ENCODE measurements at regions not wholly inside any gene's neighbourhood (a gene's known extent, or its start where the extent isn't known, plus 50 kb on each side); places are given as distances from the start of the nearest gene placed in this dataset.
"Not testable (repeated sequence)": the region's sequence is repeated elsewhere in the genome, so short reads cannot be mapped to it uniquely, and the experiment has no call there.

DNA sequence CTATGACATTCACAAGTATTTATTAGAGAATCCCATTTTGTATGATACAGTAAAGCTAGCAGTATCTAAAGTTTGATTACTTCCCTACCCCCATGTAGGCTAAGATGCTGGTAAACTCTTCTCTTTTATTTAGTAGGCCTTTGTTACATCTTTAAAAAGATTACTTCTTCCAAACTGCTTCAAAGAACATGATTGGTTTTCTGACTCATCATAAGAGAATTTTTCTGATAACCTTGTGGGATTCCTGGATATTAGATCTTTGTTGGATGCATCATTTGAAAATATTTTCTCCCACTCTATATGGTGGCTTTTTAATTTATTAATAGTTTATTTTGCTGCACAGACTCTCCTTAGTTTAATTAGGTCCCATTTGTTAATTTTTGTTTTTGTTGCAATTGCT, 898.3 kb upstream of the ADGRB3 start:
- no peak for ATAC-seq

DNA sequence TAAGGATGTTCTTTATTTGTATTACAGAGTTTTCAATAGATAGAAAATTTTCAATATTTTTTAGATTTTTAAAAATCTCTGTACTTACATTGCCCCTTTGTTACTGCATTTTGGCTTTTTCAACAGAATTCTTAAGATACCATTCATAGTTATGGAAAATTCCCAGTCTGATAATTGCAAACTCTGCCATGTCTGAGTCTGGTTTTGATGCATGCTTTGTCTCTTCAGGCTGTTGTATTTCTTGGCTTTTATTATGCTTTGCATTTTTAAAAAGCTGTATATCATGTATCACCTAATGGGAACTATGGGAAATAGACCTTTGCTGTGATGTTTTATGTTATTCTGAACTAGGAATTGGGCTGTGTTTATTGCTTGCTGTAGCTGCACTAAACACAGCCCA, 898.9 kb upstream of the ADGRB3 start:
- ATAC-seq, result no peak

DNA sequence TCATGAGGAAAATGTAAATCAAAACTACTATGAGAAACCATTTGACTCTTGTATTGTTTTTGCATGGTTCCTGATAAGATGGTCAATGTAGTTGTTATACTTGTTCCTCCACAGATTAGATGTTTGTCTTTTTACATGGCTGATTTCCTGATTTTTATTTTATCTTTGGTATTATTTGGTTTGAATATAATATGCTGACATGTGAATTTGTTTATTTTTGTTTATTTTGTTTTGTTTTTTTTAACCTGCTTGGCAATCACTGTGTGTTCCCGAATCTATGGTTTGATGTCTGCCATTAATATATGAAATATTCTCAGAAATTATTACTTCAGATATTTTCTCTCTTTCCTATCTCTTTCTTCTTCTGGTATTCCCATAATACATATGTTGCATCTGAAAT, 899.5 kb upstream of the ADGRB3 start:
- no peak for ATAC-seq

DNA sequence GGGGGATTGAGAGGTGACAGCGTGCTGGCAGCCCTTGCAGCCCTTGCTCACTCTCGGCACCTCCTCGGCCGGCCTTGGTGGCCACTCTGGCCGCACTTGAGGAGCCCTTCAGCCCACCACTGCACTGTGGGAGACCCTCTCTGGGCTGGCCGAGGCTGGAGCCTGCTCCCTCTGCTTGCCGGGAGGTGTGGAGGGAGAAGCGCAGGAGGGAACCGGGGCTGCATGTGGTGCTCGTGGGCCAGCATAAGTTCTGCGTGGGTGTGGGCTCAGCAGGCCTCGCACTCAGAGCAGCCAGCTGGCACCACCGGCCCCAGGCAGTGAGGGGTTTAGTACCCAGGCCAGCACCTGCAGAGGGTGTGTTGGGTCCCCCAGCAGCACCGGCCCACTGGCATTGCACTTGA, 912.2 kb upstream of the ADGRB3 start:
- ATAC-seq, result no peak

DNA sequence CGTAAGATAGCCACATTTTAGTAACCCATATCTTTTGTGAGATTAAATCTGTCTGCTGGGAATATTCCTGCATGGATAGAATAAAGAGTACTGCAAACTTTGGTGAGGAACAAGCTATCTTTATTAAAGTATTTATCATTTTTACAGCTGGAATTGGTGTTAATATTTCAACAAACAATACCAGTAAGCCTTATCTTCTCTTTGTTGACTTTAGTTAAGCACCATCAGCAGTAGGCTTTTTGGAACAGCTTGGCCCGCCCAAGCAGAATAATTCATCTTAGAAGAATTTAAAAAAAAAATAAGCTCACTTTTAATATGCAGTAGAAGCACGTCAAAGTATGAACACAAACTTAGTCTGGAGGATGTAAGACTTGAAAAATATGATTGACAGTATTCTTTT, 917.8 kb upstream of the ADGRB3 start:
- ATAC-seq, result no peak

DNA sequence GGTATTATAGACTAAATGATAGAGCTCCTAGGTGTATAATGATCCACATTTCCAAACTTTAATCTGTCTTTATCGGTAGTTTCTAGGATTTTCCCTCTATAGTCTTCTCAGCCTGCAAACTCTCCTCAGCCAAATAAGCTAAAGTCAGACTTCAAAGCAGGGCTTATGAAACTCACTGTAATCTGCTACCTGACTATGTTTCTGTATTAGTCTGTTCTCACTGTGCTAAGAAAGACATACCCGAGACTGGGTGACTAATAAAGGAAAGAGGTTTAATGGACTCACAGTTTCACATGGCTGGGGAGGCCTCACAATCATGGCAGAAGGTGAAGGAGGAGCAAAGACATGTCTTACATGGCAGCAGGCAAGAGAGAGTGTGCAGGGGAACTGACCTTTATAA, 928.7 kb upstream of the ADGRB3 start:
- no peak for ATAC-seq

DNA sequence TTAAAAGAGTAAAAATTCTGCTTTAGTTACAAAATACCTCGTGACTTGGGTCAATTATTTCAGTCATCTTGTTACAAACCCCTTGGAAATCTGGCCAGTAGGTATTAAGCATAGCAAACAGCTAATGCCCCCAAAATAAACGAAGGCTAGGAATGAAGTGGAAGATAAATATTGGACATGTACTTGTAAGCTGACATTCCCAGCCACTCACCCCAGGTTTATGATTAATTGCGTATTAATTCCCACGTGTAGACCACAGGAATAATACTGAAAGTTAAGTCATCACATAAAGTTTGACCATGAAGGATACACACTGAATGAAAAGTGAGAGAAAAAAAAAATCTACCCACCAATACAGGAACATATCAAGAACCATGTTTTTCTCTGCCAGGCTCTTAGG, 936.5 kb upstream of the ADGRB3 start:
- ATAC-seq, result no peak

DNA sequence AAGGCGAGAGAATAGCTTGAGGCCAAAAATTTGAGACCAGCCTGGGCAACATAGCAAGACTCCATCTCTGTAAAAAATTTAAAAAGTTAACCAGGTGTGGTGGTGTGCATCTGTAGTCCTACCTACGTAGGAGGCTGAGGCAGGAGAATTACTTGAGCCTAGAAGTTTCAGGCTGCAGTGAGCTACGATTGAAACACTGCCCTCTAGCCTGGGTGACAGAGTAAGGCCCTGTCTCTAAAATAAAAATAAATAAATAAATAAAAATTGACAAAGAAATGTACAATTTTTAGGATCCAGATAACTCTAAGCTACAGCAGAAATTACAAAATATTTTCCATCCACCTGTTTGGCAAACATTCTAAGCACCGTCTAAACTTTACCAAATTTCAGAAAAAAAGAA, 941.0 kb upstream of the ADGRB3 start:
- ATAC-seq, result no peak

DNA sequence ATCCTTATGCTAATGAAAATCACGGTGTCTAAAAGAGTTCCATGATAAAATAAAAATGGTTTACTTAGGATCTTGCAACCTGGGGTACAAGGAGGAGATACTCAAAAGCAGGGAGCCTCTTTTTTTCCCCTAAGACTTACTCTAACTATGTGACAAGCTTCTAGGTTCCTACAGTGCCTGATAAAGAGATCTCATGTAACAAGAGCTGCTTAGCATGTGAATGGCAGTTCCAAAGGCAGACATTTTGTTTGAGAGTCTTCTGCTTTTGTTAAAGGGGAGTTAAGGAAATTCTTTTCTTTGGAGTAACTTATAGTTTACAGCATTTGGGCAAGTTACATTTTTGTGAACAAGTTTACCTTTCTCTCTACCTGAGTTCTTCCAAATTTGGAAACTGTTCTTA, 945.8 kb upstream of the ADGRB3 start:
- ATAC-seq, result no peak

DNA sequence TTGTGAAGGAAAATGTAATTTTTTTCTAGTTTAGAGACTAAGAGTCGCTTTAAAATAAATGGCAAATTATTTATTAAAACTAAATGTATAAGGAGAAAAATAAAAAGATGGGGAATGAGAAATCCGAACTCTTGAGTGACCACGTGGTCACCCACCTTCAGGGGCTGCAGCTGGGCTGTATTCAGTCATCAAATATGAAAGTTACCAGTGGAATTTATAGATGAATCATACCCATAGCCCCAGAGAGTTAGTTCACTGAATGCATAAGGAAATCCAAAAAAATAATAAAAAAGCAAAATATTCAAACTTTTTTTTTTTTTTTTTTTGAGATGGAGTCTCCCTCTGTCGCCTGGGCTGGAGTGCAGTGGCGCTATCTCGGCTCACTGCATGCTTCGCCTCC, 947.7 kb upstream of the ADGRB3 start:
- no peak for ATAC-seq

DNA sequence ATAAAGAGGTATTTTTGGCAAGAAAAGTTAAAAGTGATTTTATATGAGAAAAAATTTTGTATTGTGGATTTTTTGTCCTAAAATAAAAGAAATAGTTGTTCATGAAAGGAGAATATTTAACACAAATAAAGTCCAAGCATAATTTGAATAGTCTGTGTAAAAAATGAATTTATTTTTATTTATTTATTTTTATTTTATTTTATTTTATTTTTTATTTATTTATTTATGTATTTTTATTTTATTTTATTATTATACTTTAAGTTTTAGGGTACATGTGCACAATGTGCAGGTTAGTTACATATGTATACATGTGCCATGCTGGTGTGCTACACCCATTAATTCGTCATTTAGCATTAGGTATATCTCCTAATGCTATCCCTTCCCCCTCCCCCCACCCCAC, 948.9 kb upstream of the ADGRB3 start:
- ATAC-seq, result not testable (repeated sequence)

DNA sequence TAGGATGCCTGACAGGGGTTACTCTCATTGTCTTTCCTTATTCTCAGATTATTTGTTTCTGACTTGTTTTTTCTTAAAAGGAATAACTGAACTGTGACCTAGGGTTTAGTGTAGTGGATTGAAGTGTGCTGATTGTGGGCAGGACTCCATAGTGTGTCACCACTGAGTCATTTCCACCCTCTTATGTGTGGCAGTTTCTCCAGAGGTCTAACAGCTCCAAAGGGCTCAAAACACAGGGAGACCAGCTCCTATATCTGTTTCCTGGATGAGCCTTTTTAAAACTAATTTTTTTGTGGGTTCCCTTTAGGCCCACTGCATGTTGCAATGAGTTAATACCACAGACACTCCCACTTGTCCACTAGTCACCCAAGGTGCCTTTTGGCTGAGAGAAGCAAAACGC, 951.1 kb upstream of the ADGRB3 start:
- ATAC-seq, result no peak

DNA sequence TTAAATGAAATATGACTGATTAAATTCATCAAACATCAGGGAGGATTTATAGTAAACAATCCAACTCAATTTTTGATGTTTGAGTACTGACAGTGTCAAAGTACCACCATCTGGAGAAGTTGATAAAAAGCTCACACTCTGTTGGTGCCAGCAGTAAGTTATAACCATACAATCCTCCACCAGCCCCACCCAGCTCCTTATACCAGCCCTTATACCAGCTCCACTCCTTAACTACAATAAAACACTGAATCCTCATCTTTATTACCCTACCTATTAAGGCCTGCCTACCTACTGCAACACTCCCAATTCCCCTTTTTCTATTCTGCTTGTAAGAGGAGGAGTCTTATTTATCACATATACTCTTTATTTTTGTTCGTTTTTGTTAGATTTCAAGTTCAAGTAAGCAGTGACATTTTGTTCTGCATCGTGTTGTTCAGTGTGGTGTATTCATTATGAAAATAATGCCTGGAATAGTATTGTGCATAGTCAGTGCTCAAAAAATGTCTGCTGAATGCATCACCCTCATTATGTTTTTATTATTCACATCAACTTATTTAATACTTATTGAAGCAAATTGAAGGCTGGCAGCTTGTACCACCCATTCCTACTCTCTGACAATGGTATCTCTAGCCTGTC, 954.7 kb upstream of the ADGRB3 start:
- no peak for ATAC-seq

DNA sequence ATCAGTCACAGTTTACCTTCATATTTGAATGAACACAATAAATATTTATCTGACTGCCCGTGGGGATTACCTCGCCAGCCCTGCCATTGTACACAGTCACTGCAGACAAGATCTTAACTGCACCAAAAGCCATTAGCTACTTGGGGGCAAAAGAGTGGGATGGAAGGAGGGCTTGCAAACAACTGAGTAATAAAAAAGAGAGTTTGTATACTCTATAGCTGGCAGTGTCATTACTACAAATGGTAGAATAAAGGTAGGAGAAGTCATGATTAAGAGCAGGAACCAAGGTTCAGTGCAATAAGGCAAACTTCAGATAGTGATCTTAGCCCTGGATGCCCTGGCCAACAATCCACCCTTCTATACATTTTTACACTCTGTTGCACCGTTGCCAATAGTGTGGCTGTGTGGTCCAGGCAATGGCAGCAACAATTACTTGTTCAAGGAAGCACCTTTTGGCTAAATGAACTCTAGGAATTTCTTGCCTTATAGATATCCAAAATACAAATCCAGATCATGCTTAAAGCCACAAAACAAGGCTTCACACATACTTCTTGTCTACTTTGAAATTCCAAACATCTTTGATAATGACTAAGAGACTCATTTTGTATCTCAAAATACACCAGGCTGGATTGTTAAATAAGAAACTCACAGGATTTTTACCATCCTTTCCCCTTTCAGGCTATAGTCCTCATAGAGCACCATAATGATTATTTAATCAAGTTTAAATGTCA, 955.4 kb upstream of the ADGRB3 start:
- ATAC-seq, result no peak

DNA sequence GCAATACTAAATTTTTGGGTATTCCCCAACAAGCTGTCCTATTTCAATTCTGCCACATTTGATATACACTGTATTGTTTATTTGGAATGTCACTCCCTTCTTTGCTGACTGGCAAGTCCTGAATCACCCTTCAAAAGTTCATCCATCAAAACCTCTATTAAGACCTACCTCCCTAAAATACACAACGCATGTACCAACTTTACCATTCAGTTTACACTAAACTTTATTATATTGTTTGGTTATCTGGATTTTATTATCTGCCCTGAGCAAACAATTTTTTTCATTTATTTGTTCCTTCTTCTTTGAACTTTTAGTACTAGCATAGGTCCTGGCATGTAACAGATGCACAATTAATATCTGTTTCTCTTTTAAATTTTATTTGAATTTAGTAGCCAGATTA, 958.2 kb upstream of the ADGRB3 start:
- no peak for ATAC-seq

DNA sequence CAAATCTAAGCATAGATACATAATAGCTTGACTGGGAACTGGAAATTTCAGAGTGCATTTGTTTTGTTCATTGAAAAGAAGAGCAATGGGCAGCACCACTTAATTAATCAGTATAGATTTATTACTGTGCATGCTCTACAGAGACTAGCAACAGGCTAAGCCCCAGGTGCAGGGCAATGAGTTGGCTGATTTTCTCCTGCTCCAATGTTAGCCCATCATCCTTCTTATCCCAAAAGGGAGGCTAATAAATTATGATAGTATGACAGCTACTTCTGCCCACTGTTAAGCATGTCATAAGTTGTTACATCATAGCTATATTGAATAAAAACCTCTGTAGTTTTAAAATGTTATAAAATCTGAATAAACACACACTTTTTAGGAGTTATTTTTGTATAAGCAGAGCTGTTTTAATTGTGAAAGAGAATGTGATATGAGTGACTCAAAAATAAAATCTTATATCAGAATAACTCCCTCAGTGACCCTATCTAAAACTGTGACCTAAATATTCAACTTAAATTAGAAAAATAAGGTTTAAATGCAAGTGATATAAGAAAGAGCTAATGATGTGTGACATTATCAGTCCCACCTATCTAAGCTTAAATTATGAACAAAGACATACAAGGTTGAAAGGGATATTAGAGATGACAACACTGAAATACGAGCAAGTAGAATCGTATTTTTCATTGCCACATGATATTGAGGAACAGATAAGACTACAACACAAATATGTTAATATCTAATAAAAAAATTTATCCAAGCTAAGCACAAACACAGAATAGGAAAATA, 967.3 kb upstream of the ADGRB3 start:
- ATAC-seq, result no peak

DNA sequence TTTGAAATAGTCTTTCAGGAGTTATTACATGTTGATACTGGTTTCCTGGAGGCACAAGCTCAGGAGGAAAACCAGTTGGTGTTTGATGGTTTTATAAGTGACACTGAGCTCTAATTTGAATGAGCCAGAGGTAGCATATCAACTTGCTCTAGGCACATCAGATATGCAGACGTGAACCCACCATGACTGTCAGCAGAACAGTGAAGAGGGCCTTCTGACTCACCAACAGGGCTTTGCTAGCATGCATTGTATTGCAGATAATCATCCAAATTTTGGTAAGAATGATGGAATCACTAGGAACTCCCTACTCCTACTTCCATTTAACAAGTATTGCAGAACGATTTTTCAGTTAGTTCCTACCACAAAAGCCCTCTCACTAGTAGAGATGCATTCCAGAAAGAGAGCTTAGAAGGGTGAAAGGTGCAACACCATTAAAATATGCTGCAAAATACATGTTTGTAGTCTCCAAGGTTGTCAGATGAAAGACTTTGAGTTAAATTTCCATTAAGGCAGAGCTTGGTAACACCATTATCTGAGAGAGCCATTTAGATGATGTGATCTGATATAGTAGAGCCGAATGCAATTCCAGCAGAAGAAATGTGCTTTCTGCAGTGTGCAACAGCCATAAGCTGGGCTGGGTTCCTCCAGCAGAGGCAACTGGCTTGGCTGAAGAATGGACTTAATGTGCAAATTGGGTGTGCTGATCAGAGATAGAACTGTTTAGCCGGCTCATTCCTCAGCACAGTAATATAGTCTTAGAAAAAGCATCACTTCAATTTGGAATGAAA, 968.7 kb upstream of the ADGRB3 start:
- no peak for ATAC-seq

DNA sequence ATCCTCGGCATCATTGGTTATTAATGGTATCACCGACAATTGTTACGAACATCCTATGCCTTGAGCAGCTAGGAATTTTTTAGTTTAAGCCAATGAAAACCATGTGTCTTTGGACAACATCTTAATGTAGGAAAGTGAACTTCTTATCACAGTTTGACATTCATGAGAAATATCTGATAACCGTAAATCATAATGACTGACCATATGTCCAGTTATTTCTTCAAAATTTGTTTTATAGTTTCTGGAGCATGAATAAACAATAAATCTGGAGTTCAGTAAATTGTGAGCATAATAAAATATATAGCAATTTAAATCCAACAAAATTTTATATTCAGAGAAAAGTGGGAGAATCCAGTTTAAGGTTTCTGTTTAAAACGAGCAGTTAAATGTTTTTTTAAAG, 970.1 kb upstream of the ADGRB3 start:
- no peak for ATAC-seq

DNA sequence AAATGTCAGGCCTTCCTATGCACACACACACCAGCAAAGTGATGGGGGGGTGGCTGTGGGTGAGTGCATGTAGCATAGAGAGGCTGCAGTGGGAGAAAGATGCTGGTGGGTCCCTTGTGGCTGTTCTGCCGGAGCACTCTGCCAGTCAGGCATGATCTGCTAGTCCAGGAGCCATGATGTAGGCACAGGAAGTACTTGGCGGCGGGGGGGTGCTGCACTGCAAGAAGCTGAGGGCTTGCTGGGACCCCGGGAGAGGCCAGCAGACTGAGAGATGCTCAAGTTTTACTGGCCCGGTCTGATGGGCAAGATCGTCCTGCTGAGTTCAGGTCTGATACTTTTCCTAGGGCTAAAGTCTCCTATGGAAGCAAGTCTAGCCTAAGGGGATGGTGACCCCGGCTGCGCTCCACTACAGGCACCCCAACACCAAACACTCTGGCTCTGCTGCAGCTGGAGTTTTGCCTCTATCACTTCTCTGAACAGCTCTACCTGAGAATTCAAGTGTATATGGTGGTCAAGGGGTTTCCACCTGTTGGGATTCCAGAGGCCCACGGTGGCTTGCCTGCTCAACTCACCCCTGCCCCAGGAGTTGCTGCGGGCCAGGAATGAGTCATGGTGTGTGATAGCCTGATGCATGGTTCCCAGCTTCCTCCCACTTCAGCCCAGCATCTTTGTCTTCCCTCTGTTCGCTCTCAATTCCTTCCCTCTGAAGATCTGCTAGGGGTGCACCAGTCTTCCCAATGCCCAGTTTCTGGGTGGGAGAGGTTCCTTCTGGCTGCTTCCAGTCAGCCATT, 971.8 kb upstream of the ADGRB3 start:
- no peak for ATAC-seq

DNA sequence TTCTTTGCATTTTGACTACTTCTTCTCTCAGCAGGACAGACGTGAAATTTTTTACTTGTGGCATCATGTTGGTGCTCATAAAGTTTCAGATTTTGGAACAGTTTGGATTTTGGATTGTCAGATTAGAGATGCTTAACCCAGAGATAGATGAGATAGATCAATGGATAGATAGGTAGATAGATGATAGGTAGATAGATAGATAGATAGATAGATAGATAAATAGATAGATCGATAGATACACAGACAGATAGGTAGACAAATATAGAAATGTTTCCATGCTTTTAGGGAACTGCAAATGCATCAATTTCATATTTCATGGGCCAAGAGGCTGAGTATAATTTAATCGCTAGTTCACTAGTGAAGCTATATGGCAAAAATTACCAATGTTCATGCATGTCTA, 981.5 kb upstream of the ADGRB3 start:
- no peak for ATAC-seq

DNA sequence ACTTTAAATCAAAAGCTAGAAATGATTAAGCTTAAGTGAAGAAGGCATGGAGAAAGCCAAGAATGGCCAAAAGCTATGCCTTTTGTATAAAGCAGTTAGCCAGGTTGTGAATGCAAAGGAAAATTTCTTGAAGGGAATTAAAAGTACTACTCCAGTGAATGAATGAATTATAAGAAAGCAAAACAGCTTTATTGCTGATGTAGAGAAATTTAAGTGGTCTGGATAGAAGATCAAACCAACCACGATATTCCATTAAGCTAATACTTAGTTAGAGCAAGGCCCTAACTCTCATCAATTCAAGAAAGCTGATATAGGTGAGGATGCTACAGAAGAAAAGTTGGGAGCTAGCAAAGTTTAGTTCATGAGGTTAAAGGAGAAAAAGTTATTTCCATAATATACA, 988.5 kb upstream of the ADGRB3 start:
- no peak for ATAC-seq

DNA sequence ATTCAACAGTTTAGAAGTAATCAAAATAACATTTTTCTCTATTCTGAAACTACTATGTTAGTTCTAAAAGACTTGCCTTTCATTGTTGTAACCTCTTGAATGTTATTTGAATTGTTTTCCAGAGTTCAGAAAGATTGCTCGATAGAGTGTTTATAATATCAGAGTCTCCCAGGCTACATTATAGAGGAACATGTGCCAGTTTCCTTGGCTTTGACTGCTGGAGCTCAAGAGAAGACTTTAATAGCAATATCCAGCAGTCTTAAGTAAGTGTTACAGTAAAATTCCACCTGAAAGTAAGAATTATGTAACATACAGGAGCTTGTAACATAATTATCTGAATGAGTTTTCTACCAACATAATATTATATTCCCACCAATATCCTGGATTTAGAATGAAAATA, 991.8 kb upstream of the ADGRB3 start:
- no peak for ATAC-seq

Measured in esophagus mucosa (tissue), 1 donor.